ENCODE measurements at regions not wholly inside any gene's neighbourhood (a gene's known extent, or its start where the extent isn't known, plus 50 kb on each side); places are given as distances from the start of the nearest gene placed in this dataset.

GRCh38 chr2:200186002-200186401 lies 120.5 kb upstream of the SPATS2L start:
- Histone ChIP-seq H3K9ac (ENCODE audit: low read length) (no peak overlapping the region), H2AFZ (ENCODE audit: insufficient read depth, low read depth, low read length, poor library complexity, severe bottlenecking) (no peak overlapping the region), H3K36me3 (replicated peaks in 1 of 2; ENCODE audit: control extremely low read depth in 1 of 2, control insufficient read depth in 1 of 2, extremely low read depth in 1 of 2, insufficient read depth in 2 of 2, low read length in 1 of 2) (no peaks in the 10 kb centered on the region), H3K27me3 (replicated peaks in 1 of 4; ENCODE audit: control extremely low read depth in 1 of 4, control insufficient read depth in 3 of 4, insufficient read depth in 4 of 4, low read length in 3 of 4) (peaks cover 0 to 4% (median 1%) of the 10 kb centered on the region in 4 experiments), H3K79me2 (ENCODE audit: control insufficient read depth, insufficient read depth, low read length) (no peaks in the 10 kb centered on the region), H3K27ac (ENCODE audit: low read length in 2 of 2) (no peak overlapping the region), H3K4me2 (replicated peaks; ENCODE audit: low read depth, low read length, poor library complexity, severe bottlenecking) (no peak overlapping the region), H3K9me3 (ENCODE audit: control extremely low read depth in 1 of 3, control insufficient read depth in 2 of 3, insufficient read depth in 1 of 3, low read length in 2 of 3) (no peaks in the 10 kb centered on the region), H3K4me3 (ENCODE audit: control extremely low read depth in 1 of 5, extremely low read depth in 1 of 5, insufficient read depth in 1 of 5, low read depth in 2 of 5, low read length in 4 of 5) (no peak overlapping the region), H4K20me1 (ENCODE audit: control insufficient read depth, insufficient read depth, low read length, poor library complexity, severe bottlenecking) (no peaks in the 10 kb centered on the region), H3K4me1 (ENCODE audit: control insufficient read depth in 2 of 2, insufficient read depth in 2 of 2, low read length in 2 of 2) (no peaks in the 10 kb centered on the region)
- POLR2A ChIA-PET, result no interaction called here
- CTCF ChIA-PET, result no interaction called here
- peaks cover 19% of the 10 kb centered on the region for H3K27me3 Mint-ChIP-seq
- ATAC-seq (ENCODE audit: low read depth) (no peak), DNase-seq (no peak)
- no peaks in the 10 kb centered on the region for H3K9me3 Mint-ChIP-seq (ENCODE audit: insufficient read depth)
- no CpG with 5 or more reads among the region's 1 CpG for WGBS (ENCODE audit: insufficient coverage)
- no peak overlapping the region for H3K4me3 Mint-ChIP-seq
- no peaks in the 10 kb centered on the region for H3K4me1 Mint-ChIP-seq
- no peak overlapping the region for H3K27ac Mint-ChIP-seq
- TF ChIP-seq EZH2 (IDR thresholded peaks at IDR 0.05; ENCODE audit: borderline replicate concordance, insufficient read depth, low read depth, low read length, poor library complexity, severe bottlenecking) (no peak), CTCF (IDR thresholded peaks at IDR 0.05) (no peak)
- intact Hi-C loops (cut with micrococcal nuclease), result no loop called here

GRCh38 chr2:200188876-200189275 lies 117.6 kb upstream of the SPATS2L start:
- Histone ChIP-seq H3K27me3 (replicated peaks in 1 of 4; ENCODE audit: control extremely low read depth in 1 of 4, control insufficient read depth in 3 of 4, insufficient read depth in 4 of 4, low read length in 3 of 4) (peaks cover 0 to 4% (median 1%) of the 10 kb centered on the region in 4 experiments), H3K4me3 (ENCODE audit: control extremely low read depth in 1 of 5, extremely low read depth in 1 of 5, insufficient read depth in 1 of 5, low read depth in 2 of 5, low read length in 4 of 5) (no peak overlapping the region), H3K9ac (ENCODE audit: low read length) (no peak overlapping the region), H3K4me2 (replicated peaks; ENCODE audit: low read depth, low read length, poor library complexity, severe bottlenecking) (no peak overlapping the region), H3K9me3 (ENCODE audit: control extremely low read depth in 1 of 3, control insufficient read depth in 2 of 3, insufficient read depth in 1 of 3, low read length in 2 of 3) (no peaks in the 10 kb centered on the region), H4K20me1 (ENCODE audit: control insufficient read depth, insufficient read depth, low read length, poor library complexity, severe bottlenecking) (no peaks in the 10 kb centered on the region), H3K27ac (ENCODE audit: low read length in 2 of 2) (no peak overlapping the region), H3K36me3 (replicated peaks in 1 of 2; ENCODE audit: control extremely low read depth in 1 of 2, control insufficient read depth in 1 of 2, extremely low read depth in 1 of 2, insufficient read depth in 2 of 2, low read length in 1 of 2) (no peaks in the 10 kb centered on the region), H3K4me1 (ENCODE audit: control insufficient read depth in 2 of 2, insufficient read depth in 2 of 2, low read length in 2 of 2) (no peaks in the 10 kb centered on the region), H2AFZ (ENCODE audit: insufficient read depth, low read depth, low read length, poor library complexity, severe bottlenecking) (no peak overlapping the region), H3K79me2 (ENCODE audit: control insufficient read depth, insufficient read depth, low read length) (no peaks in the 10 kb centered on the region)
- no peak for DNase-seq
- Mint-ChIP-seq H3K27ac (no peak overlapping the region), H3K27me3 (peaks cover 29% of the 10 kb centered on the region), H3K4me3 (no peak overlapping the region), H3K9me3 (ENCODE audit: insufficient read depth) (no peaks in the 10 kb centered on the region), H3K4me1 (no peaks in the 10 kb centered on the region)
- WGBS (ENCODE audit: insufficient coverage), result no CpG with 5 or more reads among the region's 3 CpGs
- intact Hi-C loops (cut with micrococcal nuclease), result no loop called here
- ChIA-PET CTCF (no interaction called here), POLR2A (no interaction called here)
- TF ChIP-seq EZH2 (IDR thresholded peaks at IDR 0.05; ENCODE audit: borderline replicate concordance, insufficient read depth, low read depth, low read length, poor library complexity, severe bottlenecking) (no peak), CTCF (IDR thresholded peaks at IDR 0.05) (no peak)
- ATAC-seq (ENCODE audit: low read depth), result no peak

All from B cell (primary cell).